ENCODE measurements at regions not wholly inside any gene's neighbourhood (a gene's known extent, or its start where the extent isn't known, plus 50 kb on each side); places are given as distances from the start of the nearest gene placed in this dataset.

GRCh38 chr5:87105577-87105976 lies 162.1 kb upstream of the RASA1 start:
- TF ChIP-seq SUZ12 (IDR thresholded peaks at IDR 0.05; ENCODE audit: extremely low read depth, insufficient read depth, insufficient read length) (no peak), YY1 (IDR thresholded peaks at IDR 0.05; ENCODE audit: insufficient read depth, insufficient read length) (no peak), ZNF274 (IDR thresholded peaks at IDR 0.05; ENCODE audit: low read depth, low read length) (no peak)

Measured in NT2/D1 (cell line).